HG02943 (cell line): ENCODE measurements at regions not wholly inside any gene's neighbourhood (a gene's known extent, or its start where the extent isn't known, plus 50 kb on each side); places are given as distances from the start of the nearest gene placed in this dataset.
"Not testable (repeated sequence)": the region's sequence is repeated elsewhere in the genome, so short reads cannot be mapped to it uniquely, and the experiment has no call there.

Experiments
- ATAC-seq: cut with Tn5 transposase; IDR thresholded peaks from one replicate; pipeline ENCODE4 v1.9.1; 2021; ENCODE audit warnings: mild to moderate bottlenecking, low read depth, moderate library complexity; ENCODE audit not compliant: unreplicated experiment

- no peak for ATAC-seq
Observed at GRCh38 chr9:30075451-30076199, 2308.8 kb upstream of the ACO1 start.

- no peak for ATAC-seq
Observed at GRCh38 chr9:30078195-30078594, 2306.2 kb upstream of the ACO1 start.

GRCh38 chr9:30089428-30089827, 2295.0 kb upstream of the ACO1 start:
- ATAC-seq: no peak

GRCh38 chr9:30103647-30104394, 2280.6 kb upstream of the ACO1 start:
- no peak for ATAC-seq

DNA sequence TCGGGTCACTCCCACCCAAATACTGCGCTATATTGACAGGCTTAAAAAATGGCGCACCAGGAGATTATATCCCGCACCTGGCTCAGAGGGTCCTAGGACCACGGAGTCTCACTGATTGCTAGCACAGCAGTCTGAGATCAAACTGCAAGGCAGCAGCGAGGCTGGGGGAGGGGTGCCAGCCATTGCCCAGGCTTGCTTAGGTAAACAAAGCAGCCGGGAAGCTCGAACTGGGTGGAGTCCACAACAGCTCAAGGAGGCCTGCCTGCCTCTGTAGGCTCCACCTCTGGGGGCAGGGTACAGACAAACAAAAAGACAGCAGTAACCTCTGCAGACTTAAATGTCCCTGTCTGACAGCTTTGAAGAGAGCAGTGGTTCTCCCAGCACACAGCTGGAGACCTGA, 2277.3 kb upstream of the ACO1 start:
- not testable (repeated sequence) for ATAC-seq

DNA sequence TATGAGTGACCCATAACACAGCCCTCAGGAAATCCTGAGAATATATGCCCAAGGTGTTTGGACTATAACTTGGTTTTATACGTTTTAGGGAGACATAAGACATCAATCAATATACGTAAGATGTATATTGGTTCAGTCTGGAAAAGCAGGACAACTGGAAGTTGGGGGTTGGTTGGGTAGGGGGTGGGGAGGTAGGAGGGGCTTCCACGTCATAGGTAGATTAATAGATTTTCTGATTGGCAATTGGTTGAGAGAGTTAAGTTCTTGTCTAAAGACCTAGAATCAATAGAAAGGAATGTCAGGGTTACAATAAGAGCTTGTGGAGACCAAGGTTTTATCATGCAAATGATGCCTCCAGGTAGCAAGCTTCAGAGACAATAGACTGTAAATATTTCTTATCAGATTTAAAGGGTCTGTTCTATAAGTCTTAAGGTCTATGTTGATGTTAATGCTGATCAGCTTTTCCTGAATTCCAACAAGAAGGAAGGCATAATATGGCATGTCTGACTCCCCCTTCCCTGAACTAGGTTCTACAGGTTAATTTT, 2267.7 kb upstream of the ACO1 start:
- no peak for ATAC-seq

GRCh38 chr9:30120666-30121065, 2263.8 kb upstream of the ACO1 start:
- no peak for ATAC-seq

- no peak for ATAC-seq
Observed at GRCh38 chr9:30121611-30122010, 2262.8 kb upstream of the ACO1 start.

- no peak for ATAC-seq
Observed at GRCh38 chr9:30125881-30126280, 2258.6 kb upstream of the ACO1 start.

- no peak for ATAC-seq
Observed at GRCh38 chr9:30127371-30127770, 2257.1 kb upstream of the ACO1 start.

DNA sequence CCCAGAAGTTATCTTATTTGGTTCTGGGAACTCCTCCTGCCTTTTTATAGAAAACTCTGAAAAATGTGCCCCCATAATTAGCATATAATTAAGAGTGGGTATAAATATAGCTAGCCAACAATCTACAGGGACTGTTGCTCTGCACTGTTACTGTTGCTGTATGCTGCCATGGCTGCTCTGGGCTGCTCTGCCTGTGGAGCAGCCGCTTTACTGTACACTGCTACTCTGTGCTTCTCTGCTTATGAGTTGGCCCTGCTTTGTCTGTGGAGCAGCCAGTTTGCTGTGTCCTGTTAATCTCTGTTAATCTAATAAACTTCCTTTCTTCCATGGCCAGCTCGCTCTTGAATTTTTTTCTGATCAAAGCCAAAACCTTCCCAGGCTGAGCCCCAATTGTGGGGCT, 2244.0 kb upstream of the ACO1 start:
- no peak for ATAC-seq

- ATAC-seq: no peak
Observed at GRCh38 chr9:30160570-30160969, 2223.9 kb upstream of the ACO1 start.

- no peak for ATAC-seq
Observed at GRCh38 chr9:30172206-30172605, 2212.2 kb upstream of the ACO1 start.

- ATAC-seq: no peak
Observed at GRCh38 chr9:30178610-30179009, 2205.8 kb upstream of the ACO1 start.

GRCh38 chr9:30193421-30193820, 2191.0 kb upstream of the ACO1 start:
- no peak for ATAC-seq

DNA sequence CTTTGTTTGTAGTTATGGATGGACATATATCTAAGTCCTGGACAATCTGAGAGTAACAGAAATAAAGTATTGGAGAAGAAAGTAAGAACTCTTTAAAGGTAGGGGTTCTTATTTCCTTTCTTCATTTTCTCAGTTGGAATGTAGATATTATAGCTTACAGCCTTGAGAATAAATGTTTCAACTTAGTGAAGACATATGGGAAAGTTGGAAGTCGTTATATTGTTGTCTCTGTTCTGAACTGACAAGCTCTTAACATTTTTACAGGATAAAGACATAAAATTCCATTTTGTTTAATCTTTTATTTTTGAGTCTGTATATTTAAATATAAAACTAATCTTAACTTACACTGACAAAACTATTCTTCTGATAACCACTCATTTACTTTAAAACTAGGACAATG, 2187.5 kb upstream of the ACO1 start:
- no peak for ATAC-seq

DNA sequence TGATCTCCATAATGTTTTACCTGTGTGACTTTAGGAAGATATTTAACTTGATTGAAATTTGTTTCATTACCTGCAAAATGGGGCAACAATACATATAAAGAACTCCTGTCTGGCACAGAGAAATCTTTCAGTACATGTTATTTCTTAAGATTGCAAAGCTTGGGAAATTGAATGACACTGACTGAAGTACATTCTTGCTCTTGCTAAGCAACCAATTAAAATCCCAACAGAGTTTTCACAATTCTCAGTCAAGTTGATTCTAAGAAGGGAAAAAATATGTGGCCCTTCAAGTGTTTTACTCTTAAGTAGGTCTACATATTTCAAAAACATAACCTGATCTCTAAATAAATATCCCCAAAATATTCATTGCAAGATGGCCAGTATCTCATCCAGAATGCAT, 2187.0 kb upstream of the ACO1 start:
- no peak for ATAC-seq

DNA sequence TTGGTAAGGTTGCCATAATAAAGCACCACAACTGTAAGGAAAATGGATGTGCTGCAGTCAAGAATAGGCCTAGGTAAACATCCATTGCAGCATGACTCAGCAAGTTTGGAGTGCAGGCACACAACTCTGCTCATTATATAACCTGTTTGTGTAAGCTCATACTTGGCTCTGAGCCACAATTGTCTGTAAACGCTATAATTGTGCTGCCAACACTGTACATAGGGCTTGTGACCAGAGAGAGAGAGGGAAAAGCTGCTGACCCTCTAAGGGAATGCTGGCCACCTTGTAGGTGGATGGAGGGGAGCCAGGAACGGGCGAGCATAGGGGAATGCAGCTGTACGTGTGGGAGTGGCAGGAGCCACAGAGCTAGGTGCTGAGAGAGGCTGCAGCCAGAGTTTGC, 2186.5 kb upstream of the ACO1 start:
- ATAC-seq: no peak

GRCh38 chr9:30198463-30199309, 2185.8 kb upstream of the ACO1 start:
- ATAC-seq: no peak

DNA sequence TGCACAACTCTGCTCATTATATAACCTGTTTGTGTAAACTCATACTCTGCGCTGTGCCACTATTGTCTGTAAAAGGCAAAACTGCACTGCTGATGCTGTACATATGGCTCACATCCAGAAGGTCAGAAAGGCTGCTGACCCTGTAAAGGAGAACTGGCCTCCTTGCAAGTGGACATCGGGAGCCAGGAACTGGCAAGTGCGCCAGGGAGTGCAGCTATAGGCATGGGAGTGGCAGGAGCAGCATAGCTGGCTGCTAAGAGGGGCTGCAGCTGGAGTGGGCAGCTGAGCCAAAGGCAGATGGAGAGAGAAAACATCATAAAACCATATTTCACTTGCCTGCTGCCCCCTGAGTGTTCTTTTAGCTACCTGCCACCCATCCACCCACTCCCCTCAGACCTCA, 2183.4 kb upstream of the ACO1 start:
- no peak for ATAC-seq

DNA sequence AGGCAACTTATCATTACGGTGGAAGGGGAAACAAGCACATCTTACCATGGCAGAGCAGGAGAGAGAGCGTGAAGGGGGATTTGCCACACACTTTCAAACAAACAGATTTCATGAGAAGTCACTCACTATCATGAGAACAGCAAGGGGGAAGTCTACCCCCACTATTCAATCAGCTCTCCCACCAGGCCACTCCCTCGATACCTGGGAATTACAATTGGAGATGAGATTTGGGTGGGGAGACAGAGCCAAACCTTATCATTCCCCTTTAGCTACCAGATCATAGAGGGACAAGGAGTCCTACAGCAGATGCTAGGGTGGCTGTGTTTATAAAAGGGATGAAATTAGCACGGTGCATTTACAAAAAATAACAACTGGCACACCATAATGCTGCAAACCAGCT, 2149.4 kb upstream of the ACO1 start:
- ATAC-seq: no peak
